Uterus (tissue), 2 donors: ENCODE measurements at regions not wholly inside any gene's neighbourhood (a gene's known extent, or its start where the extent isn't known, plus 50 kb on each side); places are given as distances from the start of the nearest gene placed in this dataset.

Experiments
- CTCF ChIP-seq, 4 experiments: fragments of 200-600 bp in 2 of 4; fragments of 450-650 bp in 2 of 4; sonication (generic) in 2 of 4; IDR thresholded peaks; one replicate each; pipeline ENCODE4 v1.5.1; 2016 to 2019; ENCODE audit warnings: antibody characterized with exemption in 4 of 4, mild to moderate bottlenecking in 2 of 4, moderate library complexity in 1 of 4
- POLR2A ChIP-seq, 2 donors: fragments of 450-650 bp; IDR thresholded peaks; one replicate each; pipeline ENCODE4 v1.6.1; 2016; ENCODE audit warnings: antibody characterized with exemption in 2 of 2, mild to moderate bottlenecking in 1 of 2, moderate library complexity in 1 of 2

GRCh38 chr15:66868918-66869317 lies 166.9 kb downstream of the SMAD6 start:
- TF ChIP-seq POLR2A (IDR thresholded peaks at IDR 0.05) (no peak), CTCF (IDR thresholded peaks at IDR 0.05) (no peak)
